ENCODE measurements at regions not wholly inside any gene's neighbourhood (a gene's known extent, or its start where the extent isn't known, plus 50 kb on each side); places are given as distances from the start of the nearest gene placed in this dataset.

DNA sequence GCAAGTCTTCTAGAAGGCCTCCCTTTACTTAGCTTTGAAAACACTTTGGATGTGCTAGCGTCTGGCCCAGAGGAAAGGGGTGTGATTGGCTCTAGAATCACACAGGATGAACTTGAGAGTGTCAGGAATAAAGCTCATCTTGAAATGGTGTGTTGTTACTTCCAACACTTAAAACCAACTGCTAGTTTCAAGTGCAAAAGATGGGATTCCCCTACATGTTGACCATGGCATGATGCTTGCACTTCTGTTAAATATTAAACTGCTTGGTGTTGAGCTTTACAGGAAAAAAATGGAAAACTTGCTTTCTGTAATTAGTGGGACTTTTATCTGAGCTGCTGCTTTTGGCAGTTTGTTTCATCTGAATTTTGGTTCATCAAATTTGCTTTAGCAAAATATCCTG lies 261.1 kb downstream of the MED10 start:
- peaks cover 7% of the 10 kb centered on the region for H3K27me3 Mint-ChIP-seq
- H3K9me3 Mint-ChIP-seq: no peaks in the 10 kb centered on the region
- intact Hi-C loops (cut with micrococcal nuclease): no loop called here
- H3K27ac Mint-ChIP-seq: no peak overlapping the region
- no peaks in the 10 kb centered on the region for H3K4me1 Mint-ChIP-seq (ENCODE audit: low read depth)
- CTCF ChIA-PET: interaction anchor here (0.7 kb wide), 1 partner anchor 230 kb away, joined by 3 read pairs; no protein-coding TSS in a partner anchor
- TF ChIP-seq, protein P1, sequence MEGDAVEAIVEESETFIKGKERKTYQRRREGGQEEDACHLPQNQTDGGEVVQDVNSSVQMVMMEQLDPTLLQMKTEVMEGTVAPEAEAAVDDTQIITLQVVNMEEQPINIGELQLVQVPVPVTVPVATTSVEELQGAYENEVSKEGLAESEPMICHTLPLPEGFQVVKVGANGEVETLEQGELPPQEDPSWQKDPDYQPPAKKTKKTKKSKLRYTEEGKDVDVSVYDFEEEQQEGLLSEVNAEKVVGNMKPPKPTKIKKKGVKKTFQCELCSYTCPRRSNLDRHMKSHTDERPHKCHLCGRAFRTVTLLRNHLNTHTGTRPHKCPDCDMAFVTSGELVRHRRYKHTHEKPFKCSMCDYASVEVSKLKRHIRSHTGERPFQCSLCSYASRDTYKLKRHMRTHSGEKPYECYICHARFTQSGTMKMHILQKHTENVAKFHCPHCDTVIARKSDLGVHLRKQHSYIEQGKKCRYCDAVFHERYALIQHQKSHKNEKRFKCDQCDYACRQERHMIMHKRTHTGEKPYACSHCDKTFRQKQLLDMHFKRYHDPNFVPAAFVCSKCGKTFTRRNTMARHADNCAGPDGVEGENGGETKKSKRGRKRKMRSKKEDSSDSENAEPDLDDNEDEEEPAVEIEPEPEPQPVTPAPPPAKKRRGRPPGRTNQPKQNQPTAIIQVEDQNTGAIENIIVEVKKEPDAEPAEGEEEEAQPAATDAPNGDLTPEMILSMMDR (IDR thresholded peaks at IDR 0.05): no peak
- POLR2A ChIA-PET: no interaction called here
- no peaks in the 10 kb centered on the region for H3K36me3 Mint-ChIP-seq (ENCODE audit: low read depth)
- ATAC-seq (no peak), DNase-seq (no peak)
- no peak overlapping the region for H3K4me3 Mint-ChIP-seq

- DNase-seq (no peak), ATAC-seq (no peak)
- intact Hi-C loops (cut with micrococcal nuclease): no loop called here
- Mint-ChIP-seq H3K27ac (no peak overlapping the region), H3K4me1 (ENCODE audit: low read depth) (no peaks in the 10 kb centered on the region), H3K9me3 (no peaks in the 10 kb centered on the region), H3K36me3 (ENCODE audit: low read depth) (no peaks in the 10 kb centered on the region), H3K27me3 (peaks cover 7% of the 10 kb centered on the region), H3K4me3 (no peak overlapping the region)
- CTCF ChIA-PET: no interaction called here
- POLR2A ChIA-PET: no interaction called here
- TF ChIP-seq, protein P1 (IDR thresholded peaks at IDR 0.05): no peak
These were observed 262.5 kb downstream of the MED10 start for GRCh38 chr5:6115852-6116251.

DNA sequence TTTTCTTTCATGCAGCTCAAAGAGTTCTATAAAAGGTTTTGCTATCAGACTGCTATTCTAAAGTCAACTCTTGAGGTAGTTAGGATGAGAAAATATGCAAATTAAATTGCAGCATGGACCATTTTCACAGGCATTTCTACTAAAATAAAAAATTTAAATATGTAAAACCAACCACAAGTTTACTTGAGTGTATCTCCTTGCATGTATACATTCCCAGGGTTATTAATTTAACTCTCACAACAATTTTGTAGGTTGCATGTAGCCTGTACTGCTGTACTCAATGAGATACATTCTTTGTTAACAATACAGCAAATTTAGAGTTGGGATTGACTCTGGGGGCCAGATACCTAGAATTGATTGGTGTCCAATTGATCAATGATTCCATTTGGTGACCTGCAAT lies 265.8 kb downstream of the MED10 start:
- ATAC-seq (no peak), DNase-seq (no peak)
- intact Hi-C loops (cut with micrococcal nuclease): no loop called here
- CTCF ChIA-PET: no interaction called here
- Mint-ChIP-seq H3K4me3 (no peak overlapping the region), H3K27me3 (peaks cover 2% of the 10 kb centered on the region), H3K27ac (no peak overlapping the region), H3K36me3 (ENCODE audit: low read depth) (no peaks in the 10 kb centered on the region), H3K4me1 (ENCODE audit: low read depth) (no peaks in the 10 kb centered on the region), H3K9me3 (no peaks in the 10 kb centered on the region)
- POLR2A ChIA-PET: no interaction called here
- TF ChIP-seq, protein P1 (IDR thresholded peaks at IDR 0.05): no peak

- no peak overlapping the region for H3K27ac Mint-ChIP-seq
- ChIA-PET CTCF (no interaction called here), POLR2A (no interaction called here)
- ATAC-seq (no peak), DNase-seq (no peak)
- peaks cover 2% of the 10 kb centered on the region for H3K27me3 Mint-ChIP-seq
- no peak overlapping the region for H3K4me3 Mint-ChIP-seq
- no peaks in the 10 kb centered on the region for H3K36me3 Mint-ChIP-seq (ENCODE audit: low read depth)
- TF ChIP-seq, protein P1 (IDR thresholded peaks at IDR 0.05): no peak
- intact Hi-C loops (cut with micrococcal nuclease): no loop called here
- H3K4me1 Mint-ChIP-seq (ENCODE audit: low read depth): no peaks in the 10 kb centered on the region
- H3K9me3 Mint-ChIP-seq: no peaks in the 10 kb centered on the region
These were observed 266.2 kb downstream of the MED10 start for GRCh38 chr5:6112125-6112524.

- POLR2A ChIA-PET: no interaction called here
- DNase-seq (no peak), ATAC-seq (no peak)
- no peaks in the 10 kb centered on the region for H3K36me3 Mint-ChIP-seq (ENCODE audit: low read depth)
- intact Hi-C loops (cut with micrococcal nuclease): no loop called here
- no peak overlapping the region for H3K27ac Mint-ChIP-seq
- no peaks in the 10 kb centered on the region for H3K4me1 Mint-ChIP-seq (ENCODE audit: low read depth)
- H3K27me3 Mint-ChIP-seq: peaks cover 2% of the 10 kb centered on the region
- CTCF ChIA-PET: no interaction called here
- H3K4me3 Mint-ChIP-seq: no peak overlapping the region
- TF ChIP-seq, protein P1 (IDR thresholded peaks at IDR 0.05): no peak
- no peaks in the 10 kb centered on the region for H3K9me3 Mint-ChIP-seq
These were observed 267.2 kb downstream of the MED10 start for GRCh38 chr5:6111131-6111530.

All from activated CD8-positive, alpha-beta T cell treated with anti-CD3 and anti-CD28 coated beads for 36 hours (primary cell).